ENCODE measurements at regions not wholly inside any gene's neighbourhood (a gene's known extent, or its start where the extent isn't known, plus 50 kb on each side); places are given as distances from the start of the nearest gene placed in this dataset.

DNA sequence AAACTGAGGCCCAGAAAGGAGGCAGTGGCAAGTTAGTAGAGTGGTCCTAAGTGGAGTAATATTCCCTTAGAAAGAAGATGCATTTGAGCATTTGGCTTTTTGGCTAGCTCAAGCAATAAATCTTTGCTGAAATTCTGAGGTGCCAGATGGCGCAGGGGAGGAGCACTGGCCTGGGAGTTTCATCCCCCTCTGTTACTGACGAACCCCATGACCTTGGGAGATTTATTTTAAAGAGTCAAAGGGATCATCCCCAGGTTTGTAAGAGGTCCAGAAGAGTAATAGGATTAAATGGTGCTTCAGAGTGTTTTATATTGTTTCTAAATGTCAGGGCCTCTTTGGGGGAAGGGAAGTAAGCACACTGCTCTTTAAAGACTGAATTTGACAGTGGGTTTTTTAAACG is 85.1 kb upstream of the PIAS1 start:
- Mint-ChIP-seq H3K27ac (no peak overlapping the region), H3K4me3 (no peak overlapping the region), H3K9me3 (no peaks in the 10 kb centered on the region), H3K27me3 (peaks cover 32 to 36% of the 10 kb centered on the region in 2 donors), H3K36me3 (no peaks in the 10 kb centered on the region), H3K4me1 (peaks cover 4 to 10% (median 6%) of the 10 kb centered on the region in 3 donors)
- ChIA-PET CTCF (no interaction called here), POLR2A (no interaction called here)
- Histone ChIP-seq H3K9me3 (no peaks in the 10 kb centered on the region), H3K27me3 (replicated peaks in 1 of 2; ENCODE audit: control insufficient read depth in 2 of 2, extremely low read depth in 1 of 2, insufficient read depth in 2 of 2, low read length in 1 of 2) (peaks cover 0 to 14% of the 10 kb centered on the region in 2 experiments), H3K27ac (ENCODE audit: low read length) (no peak overlapping the region), H3K4me1 (ENCODE audit: control insufficient read depth in 1 of 2, extremely low read depth in 1 of 2, insufficient read depth in 2 of 2, low read length in 2 of 2) (peaks cover 3 to 6% of the 10 kb centered on the region in 2 experiments), H3K4me3 (ENCODE audit: control insufficient read depth in 1 of 2, extremely low read depth in 1 of 2, low read length in 1 of 2) (no peak overlapping the region), H3K36me3 (ENCODE audit: control insufficient read depth in 2 of 2, extremely low read depth in 1 of 2, insufficient read depth in 1 of 2, low read length in 1 of 2) (no peaks in the 10 kb centered on the region)
- ATAC-seq (replicated peaks in 1 of 4) = no peak
- DNase-seq = no peak
- WGBS (ENCODE audit: insufficient coverage) = 100% methylated on average over 1 of the region's 3 CpGs

DNA sequence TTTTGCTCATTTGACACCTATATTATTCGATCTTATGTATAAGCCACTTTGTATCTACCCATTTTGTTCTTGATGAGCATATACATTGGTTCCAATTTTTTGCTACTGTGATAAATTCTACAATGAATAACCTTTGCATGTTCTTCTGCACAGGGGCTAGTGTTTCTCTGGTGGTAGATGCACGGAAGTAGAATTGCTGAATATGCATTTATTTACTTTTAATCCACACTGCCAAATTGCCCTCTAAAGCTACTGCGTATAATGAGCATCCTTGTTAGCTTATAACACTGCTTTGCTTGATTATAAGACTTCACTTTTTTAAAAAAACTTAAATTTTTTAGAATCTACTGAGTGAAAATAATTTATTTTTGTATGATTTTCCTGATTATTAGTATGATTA is 84.2 kb upstream of the PIAS1 start:
- no peak overlapping the region for H3K4me3 ChIP-seq (ENCODE audit: control insufficient read depth in 1 of 2, extremely low read depth in 1 of 2, low read length in 1 of 2)
- POLR2A ChIA-PET = no interaction called here
- DNase-seq = no peak
- no peaks in the 10 kb centered on the region for H3K36me3 Mint-ChIP-seq
- H3K36me3 ChIP-seq (ENCODE audit: control insufficient read depth in 2 of 2, extremely low read depth in 1 of 2, insufficient read depth in 1 of 2, low read length in 1 of 2) = no peaks in the 10 kb centered on the region
- no CpG with 5 or more reads among the region's 3 CpGs for WGBS (ENCODE audit: insufficient coverage)
- H3K4me3 Mint-ChIP-seq = no peak overlapping the region
- peaks cover 4 to 10% (median 6%) of the 10 kb centered on the region in 3 donors for H3K4me1 Mint-ChIP-seq
- peaks cover 0 to 19% of the 10 kb centered on the region in 2 experiments for H3K27me3 ChIP-seq (replicated peaks in 1 of 2; ENCODE audit: control insufficient read depth in 2 of 2, extremely low read depth in 1 of 2, insufficient read depth in 2 of 2, low read length in 1 of 2)
- H3K4me1 ChIP-seq (ENCODE audit: control insufficient read depth in 1 of 2, extremely low read depth in 1 of 2, insufficient read depth in 2 of 2, low read length in 2 of 2) = peaks cover 3 to 6% of the 10 kb centered on the region in 2 experiments
- peaks cover 32 to 37% of the 10 kb centered on the region in 2 donors for H3K27me3 Mint-ChIP-seq
- H3K27ac ChIP-seq (ENCODE audit: low read length) = no peak overlapping the region
- ATAC-seq (replicated peaks in 1 of 4) = no peak
- H3K27ac Mint-ChIP-seq = no peak overlapping the region
- H3K9me3 ChIP-seq = no peaks in the 10 kb centered on the region
- no peaks in the 10 kb centered on the region for H3K9me3 Mint-ChIP-seq
- CTCF ChIA-PET = no interaction called here

GRCh38 chr15:67972377-67972776 is 81.7 kb upstream of the PIAS1 start:
- no peaks in the 10 kb centered on the region for H3K9me3 ChIP-seq
- Mint-ChIP-seq H3K4me1 (peaks cover 4 to 10% (median 6%) of the 10 kb centered on the region in 3 donors), H3K4me3 (no peak overlapping the region), H3K27ac (no peak overlapping the region), H3K27me3 (peaks cover 30 to 35% of the 10 kb centered on the region in 2 donors), H3K36me3 (no peaks in the 10 kb centered on the region), H3K9me3 (no peaks in the 10 kb centered on the region)
- no peak overlapping the region for H3K27ac ChIP-seq (ENCODE audit: low read length)
- WGBS (ENCODE audit: insufficient coverage) = 100% methylated on average over 1 of the region's 4 CpGs
- no peaks in the 10 kb centered on the region for H3K36me3 ChIP-seq (ENCODE audit: control insufficient read depth in 2 of 2, extremely low read depth in 1 of 2, insufficient read depth in 1 of 2, low read length in 1 of 2)
- DNase-seq = no peak
- ATAC-seq (replicated peaks in 1 of 4) = no peak
- ChIA-PET POLR2A (no interaction called here), CTCF (no interaction called here)
- H3K4me3 ChIP-seq (ENCODE audit: control insufficient read depth in 1 of 2, extremely low read depth in 1 of 2, low read length in 1 of 2) = no peak overlapping the region
- H3K27me3 ChIP-seq (replicated peaks in 1 of 2; ENCODE audit: control insufficient read depth in 2 of 2, extremely low read depth in 1 of 2, insufficient read depth in 2 of 2, low read length in 1 of 2) = peaks cover 0 to 16% of the 10 kb centered on the region in 2 experiments
- peaks cover 3 to 6% of the 10 kb centered on the region in 2 experiments for H3K4me1 ChIP-seq (ENCODE audit: control insufficient read depth in 1 of 2, extremely low read depth in 1 of 2, insufficient read depth in 2 of 2, low read length in 2 of 2)

GRCh38 chr15:67973846-67974245 is 80.3 kb upstream of the PIAS1 start:
- H3K36me3 Mint-ChIP-seq = no peaks in the 10 kb centered on the region
- CTCF ChIA-PET = no interaction called here
- no peaks in the 10 kb centered on the region for H3K9me3 ChIP-seq
- peaks cover 0 to 1% (median 0%) of the 10 kb centered on the region in 3 donors for H3K4me1 Mint-ChIP-seq
- WGBS (ENCODE audit: insufficient coverage) = 91% methylated on average over 3 of the region's 4 CpGs
- H3K27me3 Mint-ChIP-seq = peaks cover 15 to 23% of the 10 kb centered on the region in 2 donors
- H3K4me1 ChIP-seq (ENCODE audit: control insufficient read depth in 1 of 2, extremely low read depth in 1 of 2, insufficient read depth in 2 of 2, low read length in 2 of 2) = no peaks in the 10 kb centered on the region
- ATAC-seq (replicated peaks in 1 of 4) (no peak), DNase-seq (no peak)
- POLR2A ChIA-PET = no interaction called here
- no peak overlapping the region for H3K4me3 ChIP-seq (ENCODE audit: control insufficient read depth in 1 of 2, extremely low read depth in 1 of 2, low read length in 1 of 2)
- H3K27ac Mint-ChIP-seq = no peak overlapping the region
- H3K36me3 ChIP-seq (ENCODE audit: control insufficient read depth in 2 of 2, extremely low read depth in 1 of 2, insufficient read depth in 1 of 2, low read length in 1 of 2) = no peaks in the 10 kb centered on the region
- peaks cover 0 to 2% (median 1%) of the 10 kb centered on the region in 3 donors for H3K9me3 Mint-ChIP-seq
- H3K27ac ChIP-seq (ENCODE audit: low read length) = no peak overlapping the region
- no peak overlapping the region for H3K4me3 Mint-ChIP-seq
- peaks cover 0 to 7% of the 10 kb centered on the region in 2 experiments for H3K27me3 ChIP-seq (replicated peaks in 1 of 2; ENCODE audit: control insufficient read depth in 2 of 2, extremely low read depth in 1 of 2, insufficient read depth in 2 of 2, low read length in 1 of 2)

DNA sequence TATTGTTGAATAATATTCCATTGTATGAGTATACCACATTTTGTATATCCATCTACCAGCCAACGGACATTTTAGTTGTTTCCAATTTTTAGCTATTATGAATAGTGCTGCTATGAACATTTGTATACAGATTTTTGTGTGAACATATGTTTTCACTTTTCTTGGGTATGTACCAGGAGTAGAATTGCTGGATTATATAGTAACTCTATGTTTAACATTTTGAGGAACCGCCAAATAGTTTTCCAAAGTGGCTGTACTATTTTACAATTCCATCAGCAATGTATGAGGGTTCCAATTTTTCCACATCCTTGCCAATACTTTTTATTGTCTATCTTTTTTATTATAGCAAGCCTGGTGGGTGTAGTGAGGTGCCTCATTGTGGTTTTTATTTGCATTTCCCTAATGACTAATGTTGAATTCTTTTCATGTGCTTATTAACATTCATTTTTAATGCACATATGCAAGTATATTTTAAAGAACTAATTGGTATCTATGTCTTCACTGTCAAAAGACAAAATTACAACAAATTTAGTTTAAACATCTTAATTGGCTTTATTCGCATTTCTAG is 77.5 kb upstream of the PIAS1 start:
- CTCF ChIA-PET = no interaction called here
- WGBS (ENCODE audit: insufficient coverage) = no CpG with 5 or more reads among the region's 3 CpGs
- H3K4me3 Mint-ChIP-seq = no peak overlapping the region

GRCh38 chr15:67977414-67978089 is 76.6 kb upstream of the PIAS1 start:
- Mint-ChIP-seq H3K27me3 (peaks cover 2 to 5% of the 10 kb centered on the region in 2 donors), H3K36me3 (no peaks in the 10 kb centered on the region), H3K27ac (no peak overlapping the region), H3K4me3 (no peak overlapping the region), H3K9me3 (peaks cover 0 to 9% (median 2%) of the 10 kb centered on the region in 3 donors), H3K4me1 (no peaks in the 10 kb centered on the region)
- ATAC-seq (replicated peaks in 1 of 4) = no peak
- 80% methylated on average over 1 of the region's 3 CpGs for WGBS (ENCODE audit: insufficient coverage)
- no peaks in the 10 kb centered on the region for H3K4me1 ChIP-seq (ENCODE audit: control insufficient read depth in 1 of 2, extremely low read depth in 1 of 2, insufficient read depth in 2 of 2, low read length in 2 of 2)
- no peak overlapping the region for H3K27ac ChIP-seq (ENCODE audit: low read length)
- POLR2A ChIA-PET = no interaction called here
- H3K36me3 ChIP-seq (ENCODE audit: control insufficient read depth in 2 of 2, extremely low read depth in 1 of 2, insufficient read depth in 1 of 2, low read length in 1 of 2) = no peaks in the 10 kb centered on the region
- peaks cover 0 to 7% of the 10 kb centered on the region in 2 experiments for H3K27me3 ChIP-seq (replicated peaks in 1 of 2; ENCODE audit: control insufficient read depth in 2 of 2, extremely low read depth in 1 of 2, insufficient read depth in 2 of 2, low read length in 1 of 2)
- no peak for DNase-seq
- H3K4me3 ChIP-seq (ENCODE audit: control insufficient read depth in 1 of 2, extremely low read depth in 1 of 2, low read length in 1 of 2) = no peak overlapping the region
- CTCF ChIA-PET = interaction anchor here in 1 of 2 donors (0.6 kb wide), 1 partner anchor 8 kb away, joined by 3 read pairs; no protein-coding TSS in a partner anchor
- no peaks in the 10 kb centered on the region for H3K9me3 ChIP-seq

More for the DNA sequence above, 77.5 kb upstream of the PIAS1 start:
- no peaks in the 10 kb centered on the region for H3K9me3 ChIP-seq
- H3K4me1 ChIP-seq (ENCODE audit: control insufficient read depth in 1 of 2, extremely low read depth in 1 of 2, insufficient read depth in 2 of 2, low read length in 2 of 2) = no peaks in the 10 kb centered on the region
- H3K27ac ChIP-seq (ENCODE audit: low read length) = no peak overlapping the region
- peaks cover 2 to 9% of the 10 kb centered on the region in 2 donors for H3K27me3 Mint-ChIP-seq
- no peak overlapping the region for H3K27ac Mint-ChIP-seq
- H3K27me3 ChIP-seq (replicated peaks in 1 of 2; ENCODE audit: control insufficient read depth in 2 of 2, extremely low read depth in 1 of 2, insufficient read depth in 2 of 2, low read length in 1 of 2) = peaks cover 0 to 7% of the 10 kb centered on the region in 2 experiments
- no peak for ATAC-seq (replicated peaks in 1 of 4)
- no peak for DNase-seq
- no peaks in the 10 kb centered on the region for H3K36me3 Mint-ChIP-seq
- no peak overlapping the region for H3K4me3 ChIP-seq (ENCODE audit: control insufficient read depth in 1 of 2, extremely low read depth in 1 of 2, low read length in 1 of 2)
- H3K4me1 Mint-ChIP-seq = no peaks in the 10 kb centered on the region
- POLR2A ChIA-PET = no interaction called here
- no peaks in the 10 kb centered on the region for H3K36me3 ChIP-seq (ENCODE audit: control insufficient read depth in 2 of 2, extremely low read depth in 1 of 2, insufficient read depth in 1 of 2, low read length in 1 of 2)
- peaks cover 0 to 9% (median 2%) of the 10 kb centered on the region in 3 donors for H3K9me3 Mint-ChIP-seq

Data from T-cell (primary cell).